ENCODE measurements at regions not wholly inside any gene's neighbourhood (a gene's known extent, or its start where the extent isn't known, plus 50 kb on each side); places are given as distances from the start of the nearest gene placed in this dataset.

- Histone ChIP-seq H3K27ac (no peak overlapping the region), H3K27me3 (no peaks in the 10 kb centered on the region), H3K9me3 (replicated peaks in 1 of 11) (no peaks in the 10 kb centered on the region), H3K4me2 (no peak overlapping the region), H3K36me3 (no peaks in the 10 kb centered on the region), H3K9ac (no peak overlapping the region), H3K4me1 (no peaks in the 10 kb centered on the region), H4K20me1 (no peaks in the 10 kb centered on the region), H3K4me3 (no peak overlapping the region)
- TF ChIP-seq Cebpa-rat (IDR thresholded peaks at IDR 0.05) = no peak
Measured at GRCh38 chr4:156568041-156568440, 403.6 kb downstream of the PDGFC start.

- H3K4me2 ChIP-seq = no peak overlapping the region
- no peak for TF ChIP-seq Cebpa-rat (IDR thresholded peaks at IDR 0.05)
- H3K27me3 ChIP-seq = no peaks in the 10 kb centered on the region
- no peak overlapping the region for H3K4me3 ChIP-seq
- H3K27ac ChIP-seq = no peak overlapping the region
- H3K36me3 ChIP-seq = no peaks in the 10 kb centered on the region
- no peaks in the 10 kb centered on the region for H4K20me1 ChIP-seq
- peaks cover 0 to 6% (median 0%) of the 10 kb centered on the region in 10 experiments; a peak in 4 of 20 replicates for H3K4me1 ChIP-seq
- peaks cover 0 to 18% (median 4%) of the 10 kb centered on the region in 11 experiments; a peak in 9 of 22 replicates for H3K9me3 ChIP-seq (replicated peaks in 1 of 11)
- no peak overlapping the region for H3K9ac ChIP-seq
Measured at GRCh38 chr4:156560701-156561100, 410.9 kb downstream of the PDGFC start.

- peaks cover 0 to 6% (median 0%) of the 10 kb centered on the region in 10 experiments; a peak in 4 of 20 replicates for H3K4me1 ChIP-seq
- H3K9ac ChIP-seq = no peak overlapping the region
- H4K20me1 ChIP-seq = no peaks in the 10 kb centered on the region
- no peaks in the 10 kb centered on the region for H3K27me3 ChIP-seq
- H3K9me3 ChIP-seq (replicated peaks in 1 of 11) = peaks cover 0 to 18% (median 4%) of the 10 kb centered on the region in 11 experiments; a peak in 9 of 22 replicates
- no peaks in the 10 kb centered on the region for H3K36me3 ChIP-seq
- no peak overlapping the region for H3K27ac ChIP-seq
- no peak overlapping the region for H3K4me3 ChIP-seq
- TF ChIP-seq Cebpa-rat (IDR thresholded peaks at IDR 0.05) = no peak
- H3K4me2 ChIP-seq = no peak overlapping the region
Measured at GRCh38 chr4:156559346-156559745, 412.3 kb downstream of the PDGFC start.

GRCh38 chr4:156558373-156559025 lies 413.1 kb downstream of the PDGFC start:
- Histone ChIP-seq H3K36me3 (no peaks in the 10 kb centered on the region), H3K4me1 (peaks cover 0 to 6% (median 0%) of the 10 kb centered on the region in 10 experiments; a peak in 4 of 20 replicates), H3K4me2 (no peak overlapping the region), H3K27ac (no peak overlapping the region), H3K27me3 (no peaks in the 10 kb centered on the region), H3K9me3 (replicated peaks in 1 of 11) (peaks cover 0 to 18% (median 4%) of the 10 kb centered on the region in 11 experiments; a peak in 9 of 22 replicates), H4K20me1 (no peaks in the 10 kb centered on the region), H3K4me3 (no peak overlapping the region), H3K9ac (no peak overlapping the region)
- no peak for TF ChIP-seq Cebpa-rat (IDR thresholded peaks at IDR 0.05)

GRCh38 chr4:156557920-156558319 lies 413.7 kb downstream of the PDGFC start:
- peaks cover 0 to 6% (median 0%) of the 10 kb centered on the region in 10 experiments; a peak in 4 of 20 replicates for H3K4me1 ChIP-seq
- peaks cover 0 to 18% (median 4%) of the 10 kb centered on the region in 11 experiments; a peak in 9 of 22 replicates for H3K9me3 ChIP-seq (replicated peaks in 1 of 11)
- no peak overlapping the region for H3K4me2 ChIP-seq
- no peak overlapping the region for H3K27ac ChIP-seq
- no peak overlapping the region for H3K4me3 ChIP-seq
- no peak for TF ChIP-seq Cebpa-rat (IDR thresholded peaks at IDR 0.05)
- H4K20me1 ChIP-seq = no peaks in the 10 kb centered on the region
- no peaks in the 10 kb centered on the region for H3K36me3 ChIP-seq
- no peak overlapping the region for H3K9ac ChIP-seq
- H3K27me3 ChIP-seq = no peaks in the 10 kb centered on the region

GRCh38 chr4:156556336-156556735 lies 415.3 kb downstream of the PDGFC start:
- Histone ChIP-seq H4K20me1 (no peaks in the 10 kb centered on the region), H3K4me2 (no peak overlapping the region), H3K27ac (no peak overlapping the region), H3K4me3 (no peak overlapping the region), H3K9me3 (replicated peaks in 1 of 11) (peaks cover 0 to 18% (median 4%) of the 10 kb centered on the region in 11 experiments; a peak in 9 of 22 replicates), H3K27me3 (no peaks in the 10 kb centered on the region), H3K4me1 (no peaks in the 10 kb centered on the region), H3K36me3 (no peaks in the 10 kb centered on the region), H3K9ac (no peak overlapping the region)
- no peak for TF ChIP-seq Cebpa-rat (IDR thresholded peaks at IDR 0.05)

- H3K27ac ChIP-seq = no peak overlapping the region
- H3K4me2 ChIP-seq = no peak overlapping the region
- H4K20me1 ChIP-seq = no peaks in the 10 kb centered on the region
- no peaks in the 10 kb centered on the region for H3K27me3 ChIP-seq
- H3K9ac ChIP-seq = no peak overlapping the region
- no peak for TF ChIP-seq Cebpa-rat (IDR thresholded peaks at IDR 0.05)
- no peak overlapping the region for H3K4me3 ChIP-seq
- H3K9me3 ChIP-seq (replicated peaks in 1 of 11) = peaks cover 0 to 8% (median 0%) of the 10 kb centered on the region in 11 experiments; a peak in 3 of 22 replicates
- H3K36me3 ChIP-seq = no peaks in the 10 kb centered on the region
- peaks cover 0 to 9% (median 5%) of the 10 kb centered on the region in 10 experiments; a peak in 10 of 20 replicates for H3K4me1 ChIP-seq
Measured at GRCh38 chr4:156553659-156554058, 417.9 kb downstream of the PDGFC start.

- no peaks in the 10 kb centered on the region for H4K20me1 ChIP-seq
- no peak overlapping the region for H3K9ac ChIP-seq
- H3K4me1 ChIP-seq = peaks cover 0 to 30% (median 11%) of the 10 kb centered on the region in 10 experiments; a peak in 11 of 20 replicates
- H3K36me3 ChIP-seq = no peaks in the 10 kb centered on the region
- peak overlapping the region in 4 of 11 experiments; percentile 11 to 60 (median 42); a peak in 5 of 22 replicates for H3K4me2 ChIP-seq
- no peaks in the 10 kb centered on the region; a peak in 1 of 22 replicates for H3K9me3 ChIP-seq (replicated peaks in 1 of 11)
- no peaks in the 10 kb centered on the region for H3K27me3 ChIP-seq
- TF ChIP-seq Cebpa-rat (IDR thresholded peaks at IDR 0.05) = no peak
- no peak overlapping the region for H3K27ac ChIP-seq
- no peak overlapping the region for H3K4me3 ChIP-seq
Measured at GRCh38 chr4:156547891-156548290, 423.7 kb downstream of the PDGFC start.

GRCh38 chr4:156547439-156547838 lies 424.2 kb downstream of the PDGFC start:
- Histone ChIP-seq H4K20me1 (no peaks in the 10 kb centered on the region), H3K4me1 (peaks cover 0 to 30% (median 11%) of the 10 kb centered on the region in 10 experiments; a peak in 11 of 20 replicates), H3K36me3 (no peaks in the 10 kb centered on the region), H3K4me2 (peak overlapping the region in 5 of 11 experiments; percentile 5 to 60 (median 36); a peak in 9 of 22 replicates), H3K9me3 (replicated peaks in 1 of 11) (no peaks in the 10 kb centered on the region; a peak in 1 of 22 replicates), H3K9ac (no peak overlapping the region), H3K4me3 (no peak overlapping the region), H3K27me3 (no peaks in the 10 kb centered on the region), H3K27ac (0 out of 22 replicates have a peak overlapping the region, but pooled peaks of 1 of the 11 experiments have one; percentile 28)
- no peak for TF ChIP-seq Cebpa-rat (IDR thresholded peaks at IDR 0.05)
